ENCODE measurements at regions not wholly inside any gene's neighbourhood (a gene's known extent, or its start where the extent isn't known, plus 50 kb on each side); places are given as distances from the start of the nearest gene placed in this dataset.

DNA sequence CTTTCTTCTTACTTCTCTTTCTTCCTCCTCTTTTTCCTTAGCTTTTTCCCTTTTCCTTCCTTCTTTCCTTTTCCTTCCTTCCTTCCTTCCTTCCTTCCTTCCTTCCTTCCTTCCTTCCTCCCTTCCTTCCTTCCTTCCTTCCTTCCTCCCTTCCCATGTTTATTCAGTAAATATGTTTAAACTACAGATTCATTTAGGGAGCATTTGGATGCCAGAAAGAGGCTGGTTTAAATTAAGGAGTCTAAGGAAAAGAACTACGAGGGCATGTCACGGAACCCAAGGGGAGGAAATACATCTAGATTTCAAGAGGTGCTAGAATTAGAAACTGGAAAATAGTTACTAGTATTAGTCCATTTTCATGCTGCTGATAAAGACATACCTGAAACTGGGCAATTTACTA, 320.0 kb upstream of the ARRDC3 start:
- TF ChIP-seq EP300 (IDR thresholded peaks at IDR 0.05; ENCODE audit: borderline replicate concordance) (no peak), REST (IDR thresholded peaks at IDR 0.05; ENCODE audit: low read depth) (no peak), EGR1 (IDR thresholded peaks at IDR 0.05) (no peak), TAF1 (IDR thresholded peaks at IDR 0.05; ENCODE audit: low read depth) (no peak)
